T-helper 2 cell treated with Interferon-gamma antibody and Interleukin-4, amounts not matched to agents 100 ng/mL and 5 ng/mL, for 36 hours (primary cell): ENCODE measurements at regions not wholly inside any gene's neighbourhood (a gene's known extent, or its start where the extent isn't known, plus 50 kb on each side); places are given as distances from the start of the nearest gene placed in this dataset.

Experiments
- intact Hi-C: fragments of 100-400 bp; cut with micrococcal nuclease; formaldehyde crosslinking; loops from one replicate; pipeline ENCODE4 v1.15.1; 2023

DNA sequence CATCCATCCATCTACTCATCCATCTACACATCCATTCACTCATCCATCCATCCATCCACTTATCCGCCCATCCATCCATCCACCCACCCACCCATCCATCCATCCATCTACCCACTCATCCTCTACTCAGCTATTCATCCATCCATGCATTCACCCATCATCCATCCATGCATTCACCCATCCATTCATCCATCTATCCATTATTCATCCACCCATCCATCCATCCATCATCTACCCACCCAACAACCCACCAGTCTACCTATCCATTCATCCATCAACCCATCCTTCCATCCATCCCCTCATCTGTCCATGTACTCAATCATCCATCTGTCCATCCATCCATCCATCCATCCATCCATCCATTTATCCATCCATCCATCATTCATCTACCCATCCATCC lies 972.7 kb downstream of the BRD1 start:
- intact Hi-C loops = no loop called here

DNA sequence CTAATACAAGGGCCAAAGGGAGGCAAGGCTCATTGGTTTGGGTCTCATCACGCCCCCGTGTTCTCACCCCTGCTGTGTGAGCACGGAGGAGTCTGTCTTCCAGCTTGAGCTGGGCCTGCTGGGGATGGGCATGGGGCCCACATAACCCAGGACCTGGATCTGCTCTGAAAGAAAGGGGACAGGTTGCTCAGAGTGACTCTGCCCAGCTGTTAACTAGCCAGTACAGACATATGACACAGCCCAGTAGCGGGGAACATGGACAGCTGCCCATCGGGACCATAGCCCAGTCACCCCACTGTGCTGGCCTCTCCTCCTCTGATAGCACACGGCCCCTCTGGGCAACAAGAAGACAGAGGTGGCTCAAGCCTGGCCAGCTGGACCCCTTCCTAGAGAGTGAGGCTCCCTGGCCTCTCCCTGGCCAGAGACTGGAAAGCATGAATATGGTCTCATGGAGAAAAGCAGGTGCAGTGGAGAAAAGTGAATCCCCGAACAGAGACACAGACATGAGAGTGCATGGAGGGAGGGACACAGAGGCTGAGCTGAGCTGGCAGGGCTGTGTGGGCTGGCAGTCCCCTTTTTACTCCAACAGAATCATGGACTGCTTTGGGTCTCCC lies 973.9 kb downstream of the BRD1 start:
- intact Hi-C loops = no loop called here

DNA sequence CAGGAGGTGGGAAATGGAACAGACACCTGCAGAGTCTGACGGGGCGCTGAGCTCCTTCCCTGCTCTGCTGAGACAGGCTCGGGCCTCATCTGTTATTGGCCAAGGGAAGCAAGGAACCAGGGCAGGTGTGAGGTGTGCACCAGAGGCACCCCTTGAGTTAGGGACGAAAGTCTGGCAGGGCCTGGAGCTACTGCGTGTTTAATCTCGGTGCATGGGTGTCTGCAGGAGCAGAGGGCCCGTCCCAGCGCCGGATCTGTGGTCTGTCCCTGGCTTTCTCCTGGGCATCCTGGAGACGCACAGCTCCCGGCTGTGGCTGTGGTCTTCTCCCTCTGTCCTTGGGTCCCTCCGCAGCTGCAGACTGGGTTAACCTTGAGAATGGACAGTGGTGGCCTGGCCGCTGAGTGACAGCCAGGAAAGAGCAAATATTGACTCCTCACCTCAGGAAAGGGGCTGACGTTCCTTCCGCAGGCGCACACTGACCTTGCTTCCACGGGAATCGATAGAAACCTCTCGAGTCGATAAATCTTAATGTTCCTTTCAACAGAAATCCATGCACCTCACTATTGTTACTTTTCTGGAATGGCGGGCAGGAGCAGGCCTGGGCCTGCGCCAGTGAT lies 975.6 kb downstream of the BRD1 start:
- intact Hi-C loops = no loop called here

- intact Hi-C loops = no loop called here
These were observed 976.9 kb downstream of the BRD1 start for GRCh38 chr22:48850658-48851287.

DNA sequence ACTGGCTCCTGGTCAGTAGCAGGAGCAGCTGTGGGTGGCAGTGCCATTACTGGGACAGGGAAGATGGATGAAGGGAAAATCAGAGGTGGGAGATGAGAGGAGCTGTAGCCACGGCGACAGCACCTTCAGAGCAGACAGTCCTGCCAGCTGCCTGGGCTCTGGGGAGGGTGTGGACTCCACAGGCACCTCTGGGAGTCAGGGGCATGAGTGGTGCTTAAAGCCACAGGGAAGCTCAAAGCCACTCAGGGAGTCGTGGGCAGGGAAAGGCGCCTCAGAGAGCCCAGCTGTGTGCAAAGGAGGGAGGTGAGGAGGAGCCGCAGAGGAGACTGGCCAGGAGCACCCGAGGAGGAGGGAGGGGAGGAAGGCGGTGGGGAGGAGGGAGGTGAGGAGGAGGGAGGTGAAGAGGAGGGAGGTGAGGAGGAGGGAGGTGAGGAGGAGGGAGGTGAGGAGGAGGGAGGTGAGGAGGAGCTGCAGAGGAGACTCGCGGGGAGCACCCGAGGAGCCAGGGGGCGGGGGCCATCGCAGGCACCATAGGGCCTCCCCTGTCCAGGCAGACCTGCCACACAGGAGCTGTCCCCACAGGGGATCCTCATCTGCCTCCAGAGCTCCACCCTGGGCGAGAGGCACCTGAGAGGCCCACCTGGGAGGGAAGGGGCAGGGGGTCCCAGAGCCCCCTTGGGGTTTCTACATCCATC lies 977.6 kb downstream of the BRD1 start:
- intact Hi-C loops = no loop called here

DNA sequence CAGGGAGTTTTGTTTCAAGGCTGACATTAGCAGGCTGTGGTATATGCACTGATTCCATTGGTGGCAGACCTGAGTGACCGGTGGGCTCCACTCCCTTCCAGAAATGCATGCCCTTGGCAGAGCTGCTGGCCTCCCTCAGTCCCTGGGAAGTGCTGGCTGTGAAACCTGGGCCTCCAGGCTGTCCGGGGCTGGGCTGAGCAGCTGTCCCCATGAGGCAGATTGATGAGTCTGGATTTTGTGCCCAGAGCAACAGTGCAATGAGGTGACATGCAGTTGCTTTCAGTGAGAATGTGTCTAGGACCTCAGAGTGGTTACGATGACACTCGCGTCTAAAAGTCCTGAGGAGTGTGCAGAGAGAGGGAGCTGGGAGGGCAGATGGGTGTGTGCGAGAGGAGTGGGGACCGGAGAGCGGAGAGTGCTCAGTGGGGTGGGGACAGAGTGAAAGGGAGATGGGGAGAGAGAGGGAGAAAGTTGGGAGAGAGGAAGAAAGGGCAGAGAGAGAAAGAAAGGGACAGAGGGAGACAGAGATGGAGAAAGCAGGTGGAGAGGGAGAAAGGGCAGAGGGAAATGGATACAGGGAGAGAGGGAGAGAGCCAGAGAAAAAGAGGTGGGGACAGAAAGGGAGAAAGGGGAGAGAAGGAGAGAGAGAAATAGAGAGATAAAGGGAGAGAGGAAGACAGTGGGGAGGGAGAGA lies 978.3 kb downstream of the BRD1 start:
- intact Hi-C loops = no loop called here

DNA sequence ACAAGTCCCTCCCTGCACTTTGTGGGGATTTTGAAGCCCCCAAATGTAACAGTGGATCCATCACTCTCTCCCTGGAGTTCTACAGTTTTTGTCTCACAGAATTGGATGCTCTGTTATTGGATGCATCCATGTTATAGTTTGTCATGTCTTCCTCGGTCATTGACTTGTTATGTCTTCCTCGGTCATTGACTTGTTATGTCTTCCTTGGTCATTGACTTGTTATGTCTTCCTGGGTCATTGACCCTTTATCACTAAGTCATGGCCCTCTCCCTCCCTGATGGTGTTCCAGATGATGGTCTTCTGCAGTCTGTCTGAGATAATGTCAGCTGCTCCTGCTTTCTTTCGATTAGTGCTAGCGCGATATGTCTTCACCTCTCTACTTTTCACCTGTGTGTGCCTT lies 981.5 kb downstream of the BRD1 start:
- intact Hi-C loops = no loop called here

DNA sequence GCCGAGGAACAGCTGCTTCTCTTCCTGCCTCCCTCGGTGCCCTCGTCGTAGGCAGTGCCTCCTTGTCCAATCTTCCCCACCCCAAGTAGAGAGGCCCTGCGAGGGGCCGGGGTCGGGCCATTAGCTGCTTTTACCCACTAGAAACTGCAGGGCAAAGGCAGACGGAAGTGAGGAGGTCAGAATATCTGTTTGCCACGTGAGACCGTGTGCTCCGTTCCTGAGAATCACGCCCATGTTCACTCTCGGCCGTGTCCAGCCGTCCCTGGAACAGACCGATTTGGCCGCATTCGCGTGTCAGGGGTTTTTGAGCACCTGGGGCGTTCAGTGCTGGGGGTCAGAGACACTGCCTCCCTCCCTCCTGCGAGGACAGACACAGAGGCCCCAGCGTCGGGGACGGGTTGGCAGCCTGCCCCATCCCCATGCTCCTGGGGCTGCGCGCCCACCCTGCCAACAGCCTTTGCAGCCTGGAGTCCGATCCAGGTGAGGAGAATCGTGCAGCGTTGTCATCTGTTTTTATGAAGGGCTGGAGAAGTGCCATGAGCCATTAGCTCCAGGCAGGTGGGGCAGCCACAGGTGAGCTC lies 982.2 kb downstream of the BRD1 start:
- intact Hi-C loops = no loop called here

DNA sequence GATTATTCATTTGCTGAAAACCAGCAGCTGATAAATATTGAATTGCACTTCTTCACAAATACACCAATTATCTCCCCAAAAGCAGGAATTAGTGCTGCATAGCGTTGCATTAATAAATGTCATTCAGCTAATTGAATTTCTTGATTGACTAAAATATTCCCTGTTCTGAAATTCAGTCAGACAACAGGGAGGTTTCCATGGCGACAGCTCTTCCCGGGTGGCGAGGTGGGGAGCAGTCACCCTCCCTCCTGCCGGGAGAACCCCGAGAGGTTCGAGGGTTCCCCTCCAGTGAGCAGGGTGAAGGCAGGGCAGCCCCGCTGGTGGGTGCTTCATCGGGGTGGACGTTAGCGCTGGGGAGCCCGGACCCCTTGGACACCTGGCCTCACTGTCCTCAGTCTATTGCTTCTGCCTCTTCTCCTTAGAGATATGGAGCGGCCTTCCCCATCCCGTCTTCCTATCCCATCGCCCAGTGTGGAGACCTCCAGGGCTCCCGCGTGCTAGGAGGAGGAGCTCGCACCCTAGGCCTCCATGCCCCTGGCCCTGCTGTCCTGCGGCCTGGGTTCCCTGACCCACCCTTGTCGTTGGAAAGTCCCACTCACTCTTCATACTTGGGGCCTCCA lies 983.5 kb downstream of the BRD1 start:
- intact Hi-C loops = no loop called here

DNA sequence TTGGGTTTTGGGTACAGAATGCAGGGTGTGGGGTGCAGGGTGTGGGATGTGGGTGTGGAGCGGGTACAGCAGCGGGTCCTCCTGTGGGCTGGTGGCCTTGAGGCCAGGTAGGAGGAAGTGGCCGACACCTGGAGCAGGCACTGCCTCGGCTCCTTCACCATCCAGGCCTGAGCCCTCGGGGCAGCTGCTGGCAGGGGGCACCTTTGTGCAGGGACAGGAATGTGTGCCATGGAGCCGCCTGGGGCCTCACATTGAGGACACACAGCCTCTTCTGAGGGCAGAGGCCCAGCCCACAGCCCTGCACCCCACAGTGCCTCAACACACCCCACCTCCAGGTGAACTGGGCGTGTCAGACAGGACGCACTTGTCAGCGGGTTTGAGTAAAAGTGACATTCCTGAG lies 984.0 kb downstream of the BRD1 start:
- intact Hi-C loops = no loop called here

GRCh38 chr22:48842976-48843375 lies 984.7 kb downstream of the BRD1 start:
- intact Hi-C loops = no loop called here

GRCh38 chr22:48842583-48842945 lies 985.1 kb downstream of the BRD1 start:
- intact Hi-C loops = no loop called here

GRCh38 chr22:48841881-48842582 lies 985.6 kb downstream of the BRD1 start:
- intact Hi-C loops = no loop called here

GRCh38 chr22:48840112-48840949 lies 987.3 kb downstream of the BRD1 start:
- intact Hi-C loops = no loop called here

DNA sequence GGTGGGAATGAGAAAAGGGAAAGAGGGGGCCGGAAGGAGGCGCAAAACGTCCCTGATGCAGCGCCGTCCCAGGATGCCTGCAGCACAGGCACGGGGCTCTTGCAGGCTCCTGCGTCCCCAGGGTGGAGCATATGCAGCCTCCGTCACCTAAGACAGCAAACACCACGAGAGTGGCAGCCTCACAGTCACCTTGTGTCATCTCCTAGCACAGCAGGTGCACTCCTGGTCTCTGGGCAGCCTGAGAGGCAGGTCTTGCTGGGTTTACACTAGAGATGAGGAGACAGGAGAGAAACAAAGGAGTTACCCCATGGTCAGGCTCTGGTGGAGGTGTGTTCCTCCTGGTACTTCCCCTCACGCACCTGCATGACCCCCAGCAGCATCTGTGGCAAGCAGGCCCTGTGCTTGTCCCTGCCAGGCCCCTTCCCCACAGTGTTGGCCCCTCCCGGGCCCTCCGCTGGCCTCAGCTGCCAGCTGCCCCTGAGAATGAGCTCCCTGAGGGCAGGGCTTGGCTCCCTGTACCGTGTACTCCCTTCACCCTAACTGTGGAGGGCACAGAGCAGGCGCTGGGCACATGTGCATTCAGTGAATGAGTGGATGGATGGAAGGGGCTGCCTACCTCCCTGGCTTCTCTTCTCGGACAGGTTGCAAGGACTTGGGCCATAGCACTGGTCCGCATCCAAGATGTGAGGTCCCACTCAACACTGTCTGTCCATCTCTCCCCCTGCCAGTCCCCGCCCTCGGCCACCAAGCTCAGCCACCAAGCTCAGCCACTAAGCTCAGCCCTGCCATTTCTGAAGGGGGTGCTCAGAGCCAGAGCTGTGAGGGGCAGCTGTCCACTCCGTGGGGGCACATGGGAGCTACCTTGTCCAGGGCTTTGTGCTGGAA lies 988.6 kb downstream of the BRD1 start:
- intact Hi-C loops = no loop called here

DNA sequence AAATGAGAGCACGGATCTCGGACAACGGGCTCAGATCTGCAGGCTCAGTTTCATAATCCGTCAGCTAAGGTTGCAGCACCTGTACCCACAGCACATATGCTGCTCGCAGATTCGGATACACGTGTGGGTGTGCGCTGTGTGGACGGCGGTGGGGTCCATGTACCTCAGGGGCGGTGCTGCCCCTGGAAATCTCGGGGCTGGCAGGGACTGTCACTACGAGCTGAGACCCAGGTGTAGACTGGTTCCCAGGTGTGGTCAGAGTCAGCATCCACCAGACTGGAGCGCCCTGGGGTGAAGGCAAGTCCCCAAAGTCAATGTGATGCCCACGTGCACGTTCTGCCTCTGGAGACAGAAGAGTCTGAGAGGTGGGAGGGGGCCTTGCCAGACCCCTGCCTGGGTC lies 989.3 kb downstream of the BRD1 start:
- intact Hi-C loops = no loop called here

DNA sequence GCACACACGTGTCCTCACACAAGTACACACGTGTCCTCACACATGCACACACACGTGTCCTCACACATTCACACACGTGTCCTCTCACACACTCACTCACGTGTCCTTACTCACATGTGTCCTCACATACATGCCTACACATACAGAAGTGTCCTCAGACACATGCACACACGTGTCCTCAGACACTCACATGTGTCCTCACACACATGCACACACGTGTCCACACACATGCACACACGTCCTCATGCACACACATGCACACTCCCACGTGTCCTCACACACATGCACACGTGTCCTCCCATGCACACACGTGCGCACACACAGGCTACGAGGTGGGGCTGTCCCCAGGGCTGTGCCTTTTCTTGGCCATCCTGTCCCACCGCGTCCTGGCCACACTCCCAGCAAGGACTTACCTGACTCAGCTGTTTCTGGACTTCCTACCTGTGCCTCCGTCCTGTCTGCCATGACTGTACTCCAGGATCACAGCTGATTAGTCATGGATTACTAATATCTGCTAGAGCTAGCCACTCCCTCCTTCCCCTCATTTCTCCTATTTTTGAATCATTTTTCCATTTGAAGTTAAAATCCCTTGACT lies 990.2 kb downstream of the BRD1 start:
- intact Hi-C loops = no loop called here

GRCh38 chr22:48836673-48837340 lies 990.9 kb downstream of the BRD1 start:
- intact Hi-C loops = no loop called here
